NCI-H1417 treated with DMSO at 0.1 percent for 48 hours (cell line): ENCODE measurements at regions not wholly inside any gene's neighbourhood (a gene's known extent, or its start where the extent isn't known, plus 50 kb on each side); places are given as distances from the start of the nearest gene placed in this dataset.

Experiments used
- DNase-seq: peaks from one replicate; lab custom pipeline; 2025; lab: John Stamatoyannopoulos, UW

- no peak for DNase-seq
These were observed 104.7 kb upstream of the SSBP2 start for GRCh38 chr5:81855591-81855990.

- DNase-seq: no peak
These were observed 104.0 kb upstream of the SSBP2 start for GRCh38 chr5:81854915-81855314.

GRCh38 chr5:81854485-81854884, 103.6 kb upstream of the SSBP2 start:
- DNase-seq: no peak

- DNase-seq: no peak
These were observed 102.1 kb upstream of the SSBP2 start for GRCh38 chr5:81853030-81853357.

- peak; percentile 56 for DNase-seq
These were observed 101.6 kb upstream of the SSBP2 start for GRCh38 chr5:81852291-81853029.

GRCh38 chr5:81851481-81852178, 100.7 kb upstream of the SSBP2 start:
- peak; percentile 37 for DNase-seq

GRCh38 chr5:81850501-81851357, 99.8 kb upstream of the SSBP2 start:
- DNase-seq: no peak

GRCh38 chr5:81849770-81850367, 99.0 kb upstream of the SSBP2 start:
- DNase-seq: no peak

GRCh38 chr5:81848362-81848880, 97.5 kb upstream of the SSBP2 start:
- DNase-seq: no peak

GRCh38 chr5:81846301-81846700, 95.4 kb upstream of the SSBP2 start:
- no peak for DNase-seq

GRCh38 chr5:81843845-81844244, 92.9 kb upstream of the SSBP2 start:
- DNase-seq: no peak

- DNase-seq: no peak
These were observed 92.0 kb upstream of the SSBP2 start for GRCh38 chr5:81842795-81843398.

GRCh38 chr5:81839034-81839433, 88.1 kb upstream of the SSBP2 start:
- DNase-seq: no peak

GRCh38 chr5:81838307-81838906, 87.5 kb upstream of the SSBP2 start:
- DNase-seq: no peak

GRCh38 chr5:81837667-81838306, 86.9 kb upstream of the SSBP2 start:
- DNase-seq: no peak

- DNase-seq: no peak
These were observed 85.0 kb upstream of the SSBP2 start for GRCh38 chr5:81835814-81836367.

- no peak for DNase-seq
These were observed 83.2 kb upstream of the SSBP2 start for GRCh38 chr5:81834021-81834660.

GRCh38 chr5:81830596-81830995, 79.7 kb upstream of the SSBP2 start:
- DNase-seq: no peak

- no peak for DNase-seq
These were observed 78.3 kb upstream of the SSBP2 start for GRCh38 chr5:81829242-81829641.

GRCh38 chr5:81827500-81827899, 76.6 kb upstream of the SSBP2 start:
- DNase-seq: no peak
